ENCODE measurements at regions not wholly inside any gene's neighbourhood (a gene's known extent, or its start where the extent isn't known, plus 50 kb on each side); places are given as distances from the start of the nearest gene placed in this dataset.
"Not testable (repeated sequence)": the region's sequence is repeated elsewhere in the genome, so short reads cannot be mapped to it uniquely, and the experiment has no call there.

- Histone ChIP-seq H3K36me3 (no peaks in the 10 kb centered on the region), H3K9me3 (no peaks in the 10 kb centered on the region), H3K4me1 (replicated peaks) (no peaks in the 10 kb centered on the region), H3K27ac (no peak overlapping the region), H3K27me3 (replicated peaks; ENCODE audit: insufficient read depth) (no peaks in the 10 kb centered on the region), H3K4me3 (no peak overlapping the region)
- no peak for DNase-seq (ENCODE audit: low spot score)
- intact Hi-C loops (cut with DNase I): no loop called here
- TF ChIP-seq POLR2A (IDR thresholded peaks at IDR 0.05): no peak
Observed at GRCh38 chr10:65788271-65788670, 1137.6 kb upstream of the LRRTM3 start.

- WGBS: 41% methylated on average over 1 of the region's 1 CpG
- TF ChIP-seq POLR2AphosphoS5 (IDR thresholded peaks at IDR 0.05) (no peak), POLR2A (IDR thresholded peaks at IDR 0.05) (no peak), CTCF (IDR thresholded peaks at IDR 0.05) (no peak)
- intact Hi-C loops (cut with DNase I): no loop called here
Observed at GRCh38 chr10:65791979-65792378, 1133.9 kb upstream of the LRRTM3 start.

GRCh38 chr10:65793738-65794425, 1132.0 kb upstream of the LRRTM3 start:
- intact Hi-C loops (cut with DNase I): no loop called here
- Histone ChIP-seq H3K4me3 (no peak overlapping the region), H3K9me3 (no peaks in the 10 kb centered on the region), H3K27me3 (replicated peaks; ENCODE audit: insufficient read depth) (no peaks in the 10 kb centered on the region), H3K27ac (no peak overlapping the region), H3K4me1 (replicated peaks) (no peaks in the 10 kb centered on the region), H3K36me3 (no peaks in the 10 kb centered on the region)
- TF ChIP-seq POLR2AphosphoS5 (IDR thresholded peaks at IDR 0.05): no peak
- no peak for TF ChIP-seq POLR2A (IDR thresholded peaks at IDR 0.05)
- WGBS: 62% methylated on average over 4 of the region's 4 CpGs
- DNase-seq (ENCODE audit: low spot score): peak; percentile 20

More at GRCh38 chr10:65791979-65792378, 1133.9 kb upstream of the LRRTM3 start:
- Histone ChIP-seq H3K4me3 (no peak overlapping the region), H3K27me3 (replicated peaks; ENCODE audit: insufficient read depth) (no peaks in the 10 kb centered on the region), H3K27ac (no peak overlapping the region), H3K9me3 (no peaks in the 10 kb centered on the region), H3K4me1 (replicated peaks) (no peaks in the 10 kb centered on the region), H3K36me3 (no peaks in the 10 kb centered on the region)
- no peak for DNase-seq (ENCODE audit: low spot score)

- H3K27me3 ChIP-seq (replicated peaks; ENCODE audit: insufficient read depth); DNase-seq (ENCODE audit: low spot score); H3K4me3 ChIP-seq; H3K4me1 ChIP-seq (replicated peaks); H3K9me3 ChIP-seq; H3K36me3 ChIP-seq; intact Hi-C loops (cut with DNase I); H3K27ac ChIP-seq: not testable (repeated sequence)
- WGBS: 74% methylated on average over 19 of the region's 19 CpGs
Observed at GRCh38 chr10:65794861-65795260, 1131.0 kb upstream of the LRRTM3 start.

GRCh38 chr10:65796472-65796871, 1129.4 kb upstream of the LRRTM3 start:
- no peak for DNase-seq (ENCODE audit: low spot score)
- WGBS: 61% methylated on average over 2 of the region's 2 CpGs
- intact Hi-C loops (cut with DNase I): no loop called here
- TF ChIP-seq CTCF (IDR thresholded peaks at IDR 0.05) (no peak), POLR2AphosphoS5 (IDR thresholded peaks at IDR 0.05) (no peak), POLR2A (IDR thresholded peaks at IDR 0.05) (no peak)
- no peaks in the 10 kb centered on the region for H3K27me3 ChIP-seq (replicated peaks; ENCODE audit: insufficient read depth)
- no peak overlapping the region for H3K27ac ChIP-seq
- H3K9me3 ChIP-seq: no peaks in the 10 kb centered on the region
- no peak overlapping the region for H3K4me3 ChIP-seq
- no peaks in the 10 kb centered on the region for H3K36me3 ChIP-seq
- H3K4me1 ChIP-seq (replicated peaks): no peaks in the 10 kb centered on the region

GRCh38 chr10:65798133-65798532, 1127.7 kb upstream of the LRRTM3 start:
- Histone ChIP-seq H3K27me3 (replicated peaks; ENCODE audit: insufficient read depth) (no peaks in the 10 kb centered on the region), H3K9me3 (no peaks in the 10 kb centered on the region), H3K4me3 (no peak overlapping the region), H3K36me3 (no peaks in the 10 kb centered on the region), H3K27ac (no peak overlapping the region), H3K4me1 (replicated peaks) (no peaks in the 10 kb centered on the region)
- TF ChIP-seq POLR2AphosphoS5 (IDR thresholded peaks at IDR 0.05) (no peak), POLR2A (IDR thresholded peaks at IDR 0.05) (no peak), CTCF (IDR thresholded peaks at IDR 0.05) (no peak)
- WGBS: 84% methylated on average over 3 of the region's 3 CpGs
- no peak for DNase-seq (ENCODE audit: low spot score)
- intact Hi-C loops (cut with DNase I): no loop called here
